ENCODE measurements at regions not wholly inside any gene's neighbourhood (a gene's known extent, or its start where the extent isn't known, plus 50 kb on each side); places are given as distances from the start of the nearest gene placed in this dataset.
"Not testable (repeated sequence)": the region's sequence is repeated elsewhere in the genome, so short reads cannot be mapped to it uniquely, and the experiment has no call there.

DNA sequence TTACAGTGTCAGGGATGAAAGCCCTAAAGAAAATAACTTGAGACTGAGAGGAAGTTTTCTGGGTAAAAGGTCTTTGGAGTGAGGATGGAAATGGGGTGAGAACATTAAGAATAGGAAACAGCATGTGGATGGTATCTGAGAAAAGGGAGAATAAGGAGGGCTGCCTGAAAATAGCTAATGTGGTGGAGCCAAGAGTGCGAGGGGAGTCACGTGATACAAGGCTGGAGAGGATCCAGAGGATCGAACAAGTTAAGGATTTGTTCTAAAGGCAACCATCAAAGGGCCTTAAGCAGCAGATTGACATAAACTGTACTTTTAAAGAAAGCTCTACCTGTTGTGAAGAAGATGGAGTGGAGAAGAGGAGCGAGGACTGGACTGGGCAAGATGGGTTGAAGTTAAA is 347.4 kb upstream of the AGA start:
- FAIRE-seq = no peak
- no peak for DNase-seq (ENCODE audit: extremely low spot score, insufficient read length, low read depth)

- FAIRE-seq (no peak), DNase-seq (ENCODE audit: extremely low spot score, insufficient read length, low read depth) (no peak)
Measured at GRCh38 chr4:177791188-177791587, 349.0 kb upstream of the AGA start.

DNA sequence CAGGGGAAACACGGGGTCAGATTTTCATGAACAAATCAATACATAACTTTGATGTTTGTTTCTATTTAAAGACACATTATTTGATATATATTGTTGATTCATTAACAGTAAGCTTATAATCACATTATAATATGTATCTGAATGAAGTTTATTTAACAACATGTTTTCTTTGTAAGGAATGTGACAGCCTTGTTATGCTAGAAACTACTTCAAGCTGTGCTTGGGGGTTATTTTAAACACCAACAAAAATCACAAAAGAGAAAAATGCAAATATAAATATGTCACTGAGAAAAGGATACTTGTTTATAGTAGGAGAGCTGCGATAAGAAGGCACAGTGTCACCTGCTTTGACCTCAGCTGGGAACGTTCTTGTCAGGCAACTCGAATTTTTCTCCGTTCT is 354.6 kb upstream of the AGA start:
- DNase-seq (ENCODE audit: extremely low spot score, insufficient read length, low read depth) (no peak), FAIRE-seq (no peak)

GRCh38 chr4:177798161-177798560 is 355.9 kb upstream of the AGA start:
- FAIRE-seq (no peak), DNase-seq (ENCODE audit: extremely low spot score, insufficient read length, low read depth) (no peak)

- no peak for DNase-seq (ENCODE audit: extremely low spot score, insufficient read length, low read depth)
- FAIRE-seq = no peak
Measured at GRCh38 chr4:177802162-177802561, 359.9 kb upstream of the AGA start.

DNA sequence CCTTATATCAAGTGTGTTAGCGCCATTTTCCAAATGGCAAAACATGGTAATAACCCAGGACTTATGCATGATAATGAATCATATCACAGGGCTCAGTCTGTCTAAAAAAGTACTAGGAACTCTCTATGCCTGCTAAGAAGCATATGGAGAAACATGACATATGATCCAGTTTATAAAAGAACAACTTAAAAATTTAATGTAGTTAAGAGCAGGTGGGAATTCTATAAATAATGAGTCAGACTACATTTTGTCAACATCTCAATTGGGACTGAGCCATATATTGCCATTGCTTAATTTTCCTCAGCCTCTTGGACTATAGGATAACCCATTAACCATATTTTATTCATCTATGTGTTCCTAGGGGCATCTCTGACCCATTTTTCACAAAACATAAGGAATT is 360.4 kb upstream of the AGA start:
- no peak for FAIRE-seq
- DNase-seq (ENCODE audit: extremely low spot score, insufficient read length, low read depth) = no peak

GRCh38 chr4:177803151-177803550 is 360.9 kb upstream of the AGA start:
- DNase-seq (ENCODE audit: extremely low spot score, insufficient read length, low read depth) (no peak), FAIRE-seq (no peak)

- FAIRE-seq (no peak), DNase-seq (ENCODE audit: extremely low spot score, insufficient read length, low read depth) (no peak)
Measured at GRCh38 chr4:177809791-177810190, 367.6 kb upstream of the AGA start.

GRCh38 chr4:177810220-177810619 is 368.0 kb upstream of the AGA start:
- FAIRE-seq = no peak

GRCh38 chr4:177818392-177818791 is 376.2 kb upstream of the AGA start:
- DNase-seq (ENCODE audit: extremely low spot score, insufficient read length, low read depth); FAIRE-seq: not testable (repeated sequence)

More at GRCh38 chr4:177810220-177810619, 368.0 kb upstream of the AGA start:
- no peak for DNase-seq (ENCODE audit: extremely low spot score, insufficient read length, low read depth)

DNA sequence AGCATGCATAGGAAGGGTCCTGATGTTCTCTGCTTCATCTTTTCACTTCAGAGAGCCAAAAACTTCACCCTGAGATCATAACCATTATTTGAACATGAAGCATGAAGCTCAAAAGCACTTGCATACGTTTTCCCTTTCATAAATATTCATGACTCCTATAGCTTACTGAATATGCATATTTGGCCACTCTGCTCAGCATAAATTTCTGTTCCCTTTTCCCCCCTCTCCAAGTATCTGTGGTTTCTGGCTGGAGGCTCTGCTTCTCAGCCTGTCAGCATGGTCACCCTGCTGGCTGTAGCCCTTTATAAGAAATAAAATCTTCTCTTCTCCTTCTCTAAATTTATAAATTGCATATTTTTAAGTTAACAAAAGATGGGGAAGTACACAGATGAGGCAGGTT is 384.7 kb upstream of the AGA start:
- FAIRE-seq (no peak), DNase-seq (ENCODE audit: extremely low spot score, insufficient read length, low read depth) (no peak)

DNA sequence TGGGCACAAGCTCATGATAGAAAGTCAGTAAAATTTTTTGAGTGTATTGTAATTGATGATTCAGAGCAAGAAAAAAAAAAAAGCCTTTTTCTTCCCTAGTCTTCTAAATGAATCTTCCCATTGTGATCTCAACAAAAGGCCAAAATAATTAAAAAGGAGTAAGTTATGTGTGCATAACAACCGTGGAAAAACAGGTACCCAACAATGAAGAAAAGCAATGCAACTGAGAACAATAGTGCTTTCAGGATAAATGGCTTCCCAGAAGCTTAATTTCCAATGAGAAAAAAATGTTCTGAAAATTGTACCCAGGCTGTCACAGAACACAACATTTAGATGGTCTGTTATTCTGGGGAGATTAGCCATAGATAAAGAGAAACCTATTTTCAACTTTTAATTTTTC is 399.0 kb upstream of the AGA start:
- FAIRE-seq (no peak), DNase-seq (ENCODE audit: extremely low spot score, insufficient read length, low read depth) (no peak)

DNA sequence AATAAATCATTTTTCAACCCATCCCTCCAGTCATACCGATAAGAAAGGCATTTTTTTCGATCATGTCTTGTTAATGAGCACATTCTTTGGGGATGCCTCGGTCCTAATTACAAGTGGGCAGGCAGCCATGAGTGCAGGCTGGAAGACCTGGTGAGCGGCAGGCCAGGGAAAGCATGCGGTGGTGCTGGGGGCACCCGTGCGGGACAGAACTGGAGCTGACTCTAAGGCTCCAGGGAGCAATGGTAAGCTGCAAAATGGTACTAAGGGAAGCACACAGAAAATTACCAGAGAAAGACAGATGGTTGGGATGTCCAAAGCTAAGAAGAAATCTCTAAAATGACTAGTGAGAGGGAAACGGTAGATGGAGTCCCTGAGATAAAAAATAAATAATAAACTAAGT is 411.0 kb upstream of the AGA start:
- DNase-seq (ENCODE audit: extremely low spot score, insufficient read length, low read depth) = no peak
- no peak for FAIRE-seq

DNA sequence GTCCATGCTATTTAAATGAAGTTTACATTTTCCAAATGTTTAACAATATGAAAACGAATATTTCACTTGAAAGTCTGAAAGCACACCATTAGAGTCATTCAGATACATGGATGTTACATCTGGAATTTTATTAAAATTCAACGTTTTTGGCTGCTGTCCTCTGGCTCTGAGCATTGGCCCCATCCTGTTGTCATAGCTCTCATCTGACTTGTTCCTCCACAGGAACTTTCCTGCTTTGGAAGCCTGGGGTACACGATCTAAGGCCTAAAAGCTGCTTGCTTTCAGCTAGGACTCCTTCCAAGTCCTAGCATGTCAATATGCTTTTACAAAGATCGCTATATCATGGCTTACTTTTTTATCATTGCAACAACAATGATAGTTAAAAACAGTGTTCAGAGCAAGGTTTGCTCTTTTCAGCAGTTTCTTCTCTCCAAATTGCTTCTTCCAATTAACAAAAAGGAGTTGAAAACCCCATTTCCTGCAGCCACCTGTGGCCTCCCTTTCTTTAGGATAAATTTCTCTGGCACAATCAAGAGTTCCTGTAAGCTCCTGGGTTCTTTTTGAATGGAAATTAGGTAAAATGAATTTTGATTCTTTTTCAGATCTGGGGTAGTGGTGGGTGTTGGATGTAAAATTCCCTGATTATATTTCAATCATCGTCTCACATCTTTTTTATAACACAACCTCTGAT is 413.4 kb upstream of the AGA start:
- FAIRE-seq = no peak
- no peak for DNase-seq (ENCODE audit: extremely low spot score, insufficient read length, low read depth)

DNA sequence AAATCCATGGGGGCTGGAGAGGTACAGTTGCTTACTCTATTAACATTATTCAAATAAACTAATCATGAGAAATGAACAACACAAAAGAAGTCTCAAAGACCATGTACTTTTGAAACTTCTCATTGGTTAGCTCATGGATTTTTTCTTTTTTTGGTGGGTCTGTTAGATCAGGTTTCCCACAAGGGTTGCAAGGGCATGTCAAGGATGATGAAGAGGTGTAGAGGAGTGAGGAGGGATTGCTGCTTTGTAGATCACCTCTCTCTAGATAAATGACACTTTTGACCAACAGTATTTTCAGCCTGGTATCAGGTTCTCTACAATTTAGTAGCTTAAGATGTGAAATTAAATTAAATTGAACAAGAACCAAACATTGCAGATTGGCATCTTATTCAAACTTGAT is 417.9 kb upstream of the AGA start:
- no peak for DNase-seq (ENCODE audit: extremely low spot score, insufficient read length, low read depth)
- FAIRE-seq = no peak

GRCh38 chr4:177861551-177862094 is 419.4 kb upstream of the AGA start:
- no peak for DNase-seq (ENCODE audit: extremely low spot score, insufficient read length, low read depth)
- no peak for FAIRE-seq

DNA sequence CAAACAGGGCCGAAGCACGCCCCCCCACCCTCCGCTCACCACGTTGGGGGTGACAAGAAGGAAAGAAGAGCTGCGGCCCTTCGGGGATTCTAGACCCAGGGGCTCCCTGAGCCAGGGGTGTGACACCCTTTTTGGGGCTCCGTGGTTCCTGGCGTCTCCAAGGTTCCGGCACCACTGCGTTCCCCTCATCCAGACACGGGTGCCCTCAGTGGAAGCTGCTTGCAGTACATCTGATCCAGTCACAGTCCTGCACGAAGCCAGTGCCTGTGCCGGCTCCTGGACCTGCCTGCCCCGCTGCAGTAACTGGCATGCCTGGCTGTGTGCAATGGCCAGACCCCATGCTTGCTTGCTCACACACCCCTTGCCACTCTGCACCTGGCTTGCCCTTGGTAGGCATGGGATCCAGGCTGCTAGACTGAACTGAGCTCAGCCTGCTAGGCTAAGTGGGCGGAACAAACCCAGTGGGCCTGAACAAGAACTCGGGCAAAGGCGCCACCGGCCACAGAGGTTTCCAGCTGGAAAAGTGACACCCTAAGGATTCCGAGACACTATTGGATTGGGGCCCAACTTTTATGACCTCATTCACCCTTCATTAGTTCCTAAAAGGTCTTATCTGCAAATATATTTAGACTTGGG is 420.4 kb upstream of the AGA start:
- FAIRE-seq (no peak), DNase-seq (ENCODE audit: extremely low spot score, insufficient read length, low read depth) (no peak)

GRCh38 chr4:177879851-177880250 is 437.6 kb upstream of the AGA start:
- DNase-seq (ENCODE audit: extremely low spot score, insufficient read length, low read depth) (no peak), FAIRE-seq (no peak)

- FAIRE-seq (no peak), DNase-seq (ENCODE audit: extremely low spot score, insufficient read length, low read depth) (no peak)
Measured at GRCh38 chr4:177895136-177895535, 452.9 kb upstream of the AGA start.

DNA sequence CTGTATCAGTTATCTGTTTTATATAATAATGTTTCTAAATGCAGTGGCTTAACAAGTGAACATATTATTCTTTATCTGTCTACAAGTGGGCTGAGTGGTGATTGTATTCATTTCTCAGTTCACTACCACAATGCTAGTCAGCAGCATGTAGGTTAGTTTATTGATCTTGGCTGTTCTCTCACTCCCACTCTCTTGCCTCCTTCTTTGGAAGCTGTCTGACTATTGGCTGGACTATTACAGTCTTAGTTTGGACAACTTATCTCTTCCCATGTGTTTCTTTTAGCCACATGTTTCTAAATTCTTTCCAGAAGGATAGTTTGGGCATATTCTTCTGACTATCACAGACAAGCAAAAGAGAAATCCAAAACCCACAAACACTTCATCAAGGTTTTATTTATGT is 459.5 kb upstream of the AGA start:
- no peak for FAIRE-seq

DNA sequence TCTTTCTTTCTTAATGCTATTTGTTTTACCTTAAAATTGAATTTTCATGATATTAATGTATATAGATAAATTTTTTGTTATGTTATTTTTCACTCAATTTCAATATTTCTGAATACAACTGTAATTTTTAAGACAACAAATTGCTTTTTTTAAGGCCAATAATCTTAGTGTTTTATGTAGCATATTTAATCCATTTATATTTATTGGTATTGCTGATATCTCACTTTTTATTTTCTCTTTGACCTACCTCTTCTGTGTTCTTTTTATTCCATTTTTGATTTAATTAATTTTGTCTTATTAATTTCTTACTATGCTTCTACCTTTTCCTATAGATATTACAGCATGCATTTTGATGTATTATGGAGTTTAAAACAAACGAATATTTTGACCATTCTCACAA is 460.1 kb upstream of the AGA start:
- FAIRE-seq (no peak), DNase-seq (ENCODE audit: extremely low spot score, insufficient read length, low read depth) (no peak)

More for the DNA sequence above, 459.5 kb upstream of the AGA start:
- no peak for DNase-seq (ENCODE audit: extremely low spot score, insufficient read length, low read depth)
